KMS-11 (cell line): ENCODE measurements at regions not wholly inside any gene's neighbourhood (a gene's known extent, or its start where the extent isn't known, plus 50 kb on each side); places are given as distances from the start of the nearest gene placed in this dataset.

Experiments
- H2AFZ ChIP-seq: fragments of 200-600 bp; sonication (generic); 2 replicates; pipeline ENCODE4 v1.6.1; 2016; ENCODE audit warnings: antibody characterized with exemption, mixed run types, low read depth
- H3K27ac ChIP-seq: fragments of 200-600 bp; sonication (generic); 2 replicates; pipeline ENCODE4 v1.6.1; 2016; ENCODE audit warnings: mild to moderate bottlenecking, mixed run types
- H3K27me3 ChIP-seq: fragments of 200-600 bp; sonication (generic); 2 replicates; pipeline ENCODE4 v1.6.1; 2017; ENCODE audit warnings: mild to moderate bottlenecking, low read depth, mixed run types, moderate library complexity; ENCODE audit not compliant: insufficient read depth
- H3K36me3 ChIP-seq: fragments of 200-600 bp; sonication (generic); 2 replicates; pipeline ENCODE4 v1.6.1; 2017; ENCODE audit warnings: mild to moderate bottlenecking, mixed run types; ENCODE audit not compliant: insufficient read depth
- H3K4me1 ChIP-seq: fragments of 200-600 bp; sonication (generic); 2 replicates; pipeline ENCODE4 v1.6.1; 2016; ENCODE audit warnings: mild to moderate bottlenecking, low read depth, mixed run types; ENCODE audit not compliant: poor library complexity, severe bottlenecking
- H3K4me2 ChIP-seq: fragments of 200-600 bp; sonication (generic); 2 replicates; pipeline ENCODE4 v1.7.0; 2016; ENCODE audit warnings: mild to moderate bottlenecking, mixed run types
- H3K4me3 ChIP-seq: fragments of 200-600 bp; sonication (generic); IDR thresholded peaks from 2 replicates; pipeline ENCODE4 v1.6.1; 2017; ENCODE audit warnings: low read depth, low read length, mixed read lengths; ENCODE audit not compliant: insufficient read depth
- H3K79me2 ChIP-seq: fragments of 200-600 bp; sonication (generic); 2 replicates; pipeline ENCODE4 v1.6.1; 2016; ENCODE audit warnings: low read depth, mixed run types; ENCODE audit not compliant: insufficient read depth
- H3K9ac ChIP-seq: fragments of 200-600 bp; sonication (generic); 2 replicates; pipeline ENCODE4 v1.6.1; 2016; ENCODE audit warnings: mild to moderate bottlenecking, mixed run types
- H4K20me1 ChIP-seq: fragments of 200-600 bp; sonication (generic); 2 replicates; pipeline ENCODE4 v1.6.1; 2016; ENCODE audit warnings: mild to moderate bottlenecking, mixed run types; ENCODE audit not compliant: insufficient read depth
- CTCF ChIP-seq: fragments of 200-600 bp; sonication (generic); conservative IDR thresholded peaks from 2 replicates; pipeline ENCODE4 v1.6.1; 2017; ENCODE audit warnings: low read depth, mild to moderate bottlenecking, antibody characterized with exemption, low read length, moderate library complexity, mixed read lengths

- Histone ChIP-seq H3K4me3 (no peak overlapping the region), H2AFZ (no peak overlapping the region), H3K9ac (no peak overlapping the region)
Observed at GRCh38 chr1:195373856-195374255, 1234.4 kb downstream of the KCNT2 start.

GRCh38 chr1:195345149-195345548 lies 1263.1 kb downstream of the KCNT2 start:
- Histone ChIP-seq H3K4me1 (no peaks in the 10 kb centered on the region), H3K27ac (no peak overlapping the region), H3K4me3 (no peak overlapping the region), H4K20me1 (no peaks in the 10 kb centered on the region), H3K4me2 (no peak overlapping the region), H3K9ac (no peak overlapping the region), H3K27me3 (no peaks in the 10 kb centered on the region), H3K36me3 (no peaks in the 10 kb centered on the region), H3K79me2 (no peaks in the 10 kb centered on the region), H2AFZ (no peak overlapping the region)
- TF ChIP-seq CTCF, result no peak

More at GRCh38 chr1:195373856-195374255, 1234.4 kb downstream of the KCNT2 start:
- no peak for TF ChIP-seq CTCF
- no peaks in the 10 kb centered on the region for H3K36me3 ChIP-seq
- no peaks in the 10 kb centered on the region for H3K27me3 ChIP-seq
- H3K27ac ChIP-seq, result no peak overlapping the region
- H3K4me1 ChIP-seq, result no peaks in the 10 kb centered on the region
- H3K4me2 ChIP-seq, result no peak overlapping the region
- H3K79me2 ChIP-seq, result no peaks in the 10 kb centered on the region
- H4K20me1 ChIP-seq, result no peaks in the 10 kb centered on the region

GRCh38 chr1:195337646-195338045 lies 1270.6 kb downstream of the KCNT2 start:
- no peak for TF ChIP-seq CTCF
- no peak overlapping the region for H3K9ac ChIP-seq
- H4K20me1 ChIP-seq, result no peaks in the 10 kb centered on the region
- H3K4me1 ChIP-seq, result no peaks in the 10 kb centered on the region
- H3K27ac ChIP-seq, result no peak overlapping the region
- no peaks in the 10 kb centered on the region for H3K36me3 ChIP-seq
- H3K4me2 ChIP-seq, result no peak overlapping the region
- H3K4me3 ChIP-seq, result no peak overlapping the region
- no peak overlapping the region for H2AFZ ChIP-seq
- H3K27me3 ChIP-seq, result no peaks in the 10 kb centered on the region
- no peaks in the 10 kb centered on the region for H3K79me2 ChIP-seq

- Histone ChIP-seq H3K4me2 (no peak overlapping the region), H3K4me1 (no peaks in the 10 kb centered on the region), H3K4me3 (no peak overlapping the region), H3K36me3 (no peaks in the 10 kb centered on the region), H3K27me3 (no peaks in the 10 kb centered on the region), H3K27ac (no peak overlapping the region), H3K79me2 (no peaks in the 10 kb centered on the region), H3K9ac (no peak overlapping the region), H4K20me1 (no peaks in the 10 kb centered on the region), H2AFZ (no peak overlapping the region)
- no peak for TF ChIP-seq CTCF
Observed at GRCh38 chr1:195336812-195337211, 1271.4 kb downstream of the KCNT2 start.
